CD4-positive, CD25-positive, alpha-beta regulatory T cell (primary cell): ENCODE measurements at regions not wholly inside any gene's neighbourhood (a gene's known extent, or its start where the extent isn't known, plus 50 kb on each side); places are given as distances from the start of the nearest gene placed in this dataset.
"Not testable (repeated sequence)": the region's sequence is repeated elsewhere in the genome, so short reads cannot be mapped to it uniquely, and the experiment has no call there.

Experiments
- ATAC-seq, 2 donors: fragments of 150-1000 bp; cut with Tn5 transposase; one replicate each; pipeline ENCODE4 v1.10.0; 2021; ENCODE audit warnings: low read depth in 2 of 2, moderate number of reproducible peaks in 2 of 2, moderate library complexity in 1 of 2
- DNase-seq, 3 donors: peaks; one replicate each; pipeline versions ENCODE4 v3.0.0 to v3.0.0-alpha.2; 2012 to 2022; ENCODE audit warnings: mixed read lengths in 1 of 3
- H3K27ac ChIP-seq: one replicate; pipeline ENCODE4 v1.7.0; 2013; ENCODE audit warnings: mild to moderate bottlenecking, low read length; ENCODE audit not compliant: insufficient read depth, poor library complexity, severe bottlenecking
- H3K27me3 ChIP-seq: one replicate; pipeline ENCODE4 v1.7.0; 2013; ENCODE audit warnings: low read length; ENCODE audit not compliant: control insufficient read depth, insufficient read depth
- H3K36me3 ChIP-seq: one replicate; pipeline ENCODE4 v1.7.0; 2013; ENCODE audit warnings: mild to moderate bottlenecking, low read length, moderate library complexity; ENCODE audit not compliant: control insufficient read depth, insufficient read depth
- H3K4me1 ChIP-seq: 2 replicates; pipeline ENCODE4 v1.7.0; 2013; ENCODE audit warnings: mild to moderate bottlenecking, low read length; ENCODE audit not compliant: insufficient read depth, control insufficient read depth, poor library complexity, severe bottlenecking
- H3K4me3 ChIP-seq: one replicate; pipeline ENCODE4 v1.7.0; 2013; ENCODE audit warnings: low read depth, mild to moderate bottlenecking, low read length, moderate library complexity
- H3K9me3 ChIP-seq, 2 experiments: 1 replicate in 1 of 2; 2 replicates in 1 of 2; pipeline ENCODE4 v1.7.0; 2013; ENCODE audit warnings: low read length in 2 of 2, mild to moderate bottlenecking in 1 of 2, moderate library complexity in 1 of 2; ENCODE audit not compliant: control insufficient read depth in 2 of 2
- H3K27ac Mint-ChIP-seq, 3 donors: one replicate each; pipeline ENCODE4 v1.8.0; 2020 to 2022; ENCODE audit warnings: mild to moderate bottlenecking in 3 of 3, mixed read lengths in 3 of 3, moderate library complexity in 2 of 3
- H3K27me3 Mint-ChIP-seq: one replicate; pipeline ENCODE4 v1.8.0; 2022; ENCODE audit warnings: mild to moderate bottlenecking, mixed read lengths
- H3K36me3 Mint-ChIP-seq: one replicate; pipeline ENCODE4 v1.8.0; 2020; ENCODE audit warnings: mixed read lengths
- H3K4me1 Mint-ChIP-seq, 4 donors: one replicate each; pipeline ENCODE4 v1.8.0; 2020 to 2022; ENCODE audit warnings: mixed read lengths in 4 of 4, mild to moderate bottlenecking in 1 of 4
- H3K4me3 Mint-ChIP-seq, 4 donors: one replicate each; pipeline ENCODE4 v1.8.0; 2020 to 2022; ENCODE audit warnings: mild to moderate bottlenecking in 4 of 4, mixed read lengths in 4 of 4, moderate library complexity in 3 of 4
- H3K9me3 Mint-ChIP-seq, 7 donors: one replicate each; pipeline ENCODE4 v1.8.0; 2020 to 2022; ENCODE audit warnings: mixed read lengths in 7 of 7, mild to moderate bottlenecking in 3 of 7, moderate library complexity in 2 of 7

GRCh38 chr5:99478450-99478849 lies 549.6 kb upstream of the CHD1 start:
- not testable (repeated sequence) for H3K9me3 Mint-ChIP-seq, H3K27me3 Mint-ChIP-seq, H3K4me3 ChIP-seq, H3K4me1 ChIP-seq, H3K4me1 Mint-ChIP-seq, H3K27ac ChIP-seq, H3K9me3 ChIP-seq, ATAC-seq, H3K36me3 ChIP-seq, H3K36me3 Mint-ChIP-seq, H3K27me3 ChIP-seq, DNase-seq, H3K27ac Mint-ChIP-seq, H3K4me3 Mint-ChIP-seq

GRCh38 chr5:99473328-99473727 lies 544.5 kb upstream of the CHD1 start:
- not testable (repeated sequence) for H3K27me3 Mint-ChIP-seq, H3K4me3 Mint-ChIP-seq, H3K36me3 Mint-ChIP-seq, H3K4me3 ChIP-seq, H3K27ac ChIP-seq, H3K27me3 ChIP-seq, H3K36me3 ChIP-seq, DNase-seq, H3K27ac Mint-ChIP-seq, H3K9me3 Mint-ChIP-seq, H3K4me1 ChIP-seq, H3K4me1 Mint-ChIP-seq, H3K9me3 ChIP-seq, ATAC-seq

- H3K4me3 ChIP-seq, H3K4me1 ChIP-seq, H3K36me3 ChIP-seq, H3K36me3 Mint-ChIP-seq, ATAC-seq, H3K4me3 Mint-ChIP-seq, H3K27ac Mint-ChIP-seq, H3K4me1 Mint-ChIP-seq, H3K9me3 ChIP-seq, H3K9me3 Mint-ChIP-seq, DNase-seq, H3K27me3 ChIP-seq, H3K27me3 Mint-ChIP-seq, H3K27ac ChIP-seq: not testable (repeated sequence)
Measured at GRCh38 chr5:99471726-99472125, 542.9 kb upstream of the CHD1 start.

- H3K4me3 ChIP-seq, ATAC-seq, DNase-seq, H3K27me3 Mint-ChIP-seq, H3K27me3 ChIP-seq, H3K4me1 ChIP-seq, H3K9me3 Mint-ChIP-seq, H3K4me3 Mint-ChIP-seq, H3K36me3 Mint-ChIP-seq, H3K36me3 ChIP-seq, H3K4me1 Mint-ChIP-seq, H3K9me3 ChIP-seq, H3K27ac ChIP-seq, H3K27ac Mint-ChIP-seq: not testable (repeated sequence)
Measured at GRCh38 chr5:99471178-99471577, 542.4 kb upstream of the CHD1 start.

- H3K4me3 Mint-ChIP-seq, H3K4me1 Mint-ChIP-seq, H3K27ac Mint-ChIP-seq, ATAC-seq, H3K4me1 ChIP-seq, H3K4me3 ChIP-seq, H3K27ac ChIP-seq, H3K9me3 ChIP-seq, H3K27me3 Mint-ChIP-seq, H3K9me3 Mint-ChIP-seq, H3K27me3 ChIP-seq, H3K36me3 ChIP-seq, DNase-seq, H3K36me3 Mint-ChIP-seq: not testable (repeated sequence)
Measured at GRCh38 chr5:99470636-99471035, 541.8 kb upstream of the CHD1 start.

GRCh38 chr5:99460701-99461100 lies 531.9 kb upstream of the CHD1 start:
- no peak overlapping the region for H3K27ac ChIP-seq
- H3K27ac Mint-ChIP-seq: no peak overlapping the region
- no peaks in the 10 kb centered on the region for H3K36me3 ChIP-seq
- H3K27me3 ChIP-seq: no peaks in the 10 kb centered on the region
- no peaks in the 10 kb centered on the region for H3K4me1 ChIP-seq
- peaks cover 0 to 4% (median 0%) of the 10 kb centered on the region in 7 donors for H3K9me3 Mint-ChIP-seq
- ATAC-seq (no peak), DNase-seq (no peak)
- H3K4me1 Mint-ChIP-seq: no peaks in the 10 kb centered on the region
- no peaks in the 10 kb centered on the region for H3K9me3 ChIP-seq
- H3K27me3 Mint-ChIP-seq: no peaks in the 10 kb centered on the region
- H3K36me3 Mint-ChIP-seq: no peaks in the 10 kb centered on the region
- no peak overlapping the region for H3K4me3 ChIP-seq
- H3K4me3 Mint-ChIP-seq: no peak overlapping the region

- Histone ChIP-seq H3K27ac (no peak overlapping the region), H3K9me3 (no peaks in the 10 kb centered on the region), H3K4me1 (no peaks in the 10 kb centered on the region), H3K4me3 (no peak overlapping the region), H3K36me3 (no peaks in the 10 kb centered on the region), H3K27me3 (no peaks in the 10 kb centered on the region)
- Mint-ChIP-seq H3K36me3 (no peaks in the 10 kb centered on the region), H3K4me3 (no peak overlapping the region), H3K4me1 (no peaks in the 10 kb centered on the region), H3K9me3 (peaks cover 0 to 3% (median 0%) of the 10 kb centered on the region in 7 donors), H3K27me3 (no peaks in the 10 kb centered on the region), H3K27ac (no peak overlapping the region)
- no peak for ATAC-seq
- no peak for DNase-seq
Measured at GRCh38 chr5:99453196-99453595, 524.4 kb upstream of the CHD1 start.

GRCh38 chr5:99449786-99450185 lies 521.0 kb upstream of the CHD1 start:
- Mint-ChIP-seq H3K27ac (no peak overlapping the region), H3K27me3 (no peaks in the 10 kb centered on the region), H3K4me3 (no peak overlapping the region), H3K9me3 (peaks cover 0 to 2% (median 0%) of the 10 kb centered on the region in 7 donors), H3K4me1 (no peaks in the 10 kb centered on the region), H3K36me3 (no peaks in the 10 kb centered on the region)
- H3K9me3 ChIP-seq: no peaks in the 10 kb centered on the region
- no peaks in the 10 kb centered on the region for H3K36me3 ChIP-seq
- H3K4me1 ChIP-seq: no peaks in the 10 kb centered on the region
- H3K27me3 ChIP-seq: no peaks in the 10 kb centered on the region
- DNase-seq (no peak), ATAC-seq (no peak)
- H3K4me3 ChIP-seq: no peak overlapping the region
- no peak overlapping the region for H3K27ac ChIP-seq
